AG09309 (cell line): ENCODE measurements at regions not wholly inside any gene's neighbourhood (a gene's known extent, or its start where the extent isn't known, plus 50 kb on each side); places are given as distances from the start of the nearest gene placed in this dataset.
A peak's percentile ranks its signal among the peaks of the same experiment; 100 is the strongest.
"Not testable (repeated sequence)": the region's sequence is repeated elsewhere in the genome, so short reads cannot be mapped to it uniquely, and the experiment has no call there.

Source experiments
- DNase-seq: peaks from one replicate; pipeline ENCODE4 v3.0.0-alpha.2; 2010; ENCODE audit warnings: low read depth
- H3K4me3 ChIP-seq: 2 replicates; pipeline ENCODE4 v1.5.1; 2011; ENCODE audit warnings: mild to moderate bottlenecking, low read depth, low read length, moderate library complexity; ENCODE audit not compliant: control insufficient read depth
- TF ChIP-seq, protein P1 (sequence below): IDR thresholded peaks from 2 replicates; pipeline ENCODE4 v1.5.1; 2011; ENCODE audit warnings: mild to moderate bottlenecking, low read depth, low read length, inconsistent platforms; ENCODE audit not compliant: insufficient read depth, control insufficient read depth; ENCODE audit errors: missing control alignments

DNA sequence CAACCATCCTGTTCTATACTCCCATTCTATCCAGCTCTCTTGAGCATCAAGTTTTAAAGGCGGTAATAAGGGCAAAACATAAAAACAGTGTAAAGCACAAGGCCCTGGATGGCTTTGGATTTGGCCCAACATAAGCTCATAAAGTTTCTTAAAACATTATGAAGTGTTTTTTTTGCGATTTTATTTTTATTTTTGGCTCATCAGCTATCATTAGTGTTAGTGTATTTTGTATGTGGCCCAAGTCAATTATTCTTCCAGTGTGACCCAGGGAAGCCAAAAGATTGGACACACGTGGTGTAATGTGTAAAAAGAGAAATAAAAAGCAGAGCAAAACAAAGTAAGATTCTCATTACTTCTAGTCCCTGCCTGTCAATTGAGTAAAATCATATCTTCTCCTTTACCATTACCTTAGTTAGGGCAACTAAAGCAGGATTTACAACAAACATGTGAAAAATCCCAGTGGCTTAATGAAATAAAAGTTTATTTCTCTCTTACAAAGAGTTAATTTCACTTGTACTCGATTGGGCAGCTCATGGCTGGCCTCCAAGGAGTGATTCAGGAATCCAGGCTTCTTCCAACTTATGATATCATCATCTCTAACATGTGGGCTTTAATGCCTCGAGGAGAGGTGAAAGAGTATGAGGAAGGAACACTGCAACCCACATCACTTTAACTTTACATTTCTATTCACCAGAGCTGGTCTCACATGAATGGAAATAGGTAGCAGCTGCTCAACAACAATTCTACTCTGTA, 725.2 kb upstream of the SLITRK1 start:
- peak; percentile 46 for DNase-seq
- no peak overlapping the region for H3K4me3 ChIP-seq
- TF ChIP-seq, protein P1, sequence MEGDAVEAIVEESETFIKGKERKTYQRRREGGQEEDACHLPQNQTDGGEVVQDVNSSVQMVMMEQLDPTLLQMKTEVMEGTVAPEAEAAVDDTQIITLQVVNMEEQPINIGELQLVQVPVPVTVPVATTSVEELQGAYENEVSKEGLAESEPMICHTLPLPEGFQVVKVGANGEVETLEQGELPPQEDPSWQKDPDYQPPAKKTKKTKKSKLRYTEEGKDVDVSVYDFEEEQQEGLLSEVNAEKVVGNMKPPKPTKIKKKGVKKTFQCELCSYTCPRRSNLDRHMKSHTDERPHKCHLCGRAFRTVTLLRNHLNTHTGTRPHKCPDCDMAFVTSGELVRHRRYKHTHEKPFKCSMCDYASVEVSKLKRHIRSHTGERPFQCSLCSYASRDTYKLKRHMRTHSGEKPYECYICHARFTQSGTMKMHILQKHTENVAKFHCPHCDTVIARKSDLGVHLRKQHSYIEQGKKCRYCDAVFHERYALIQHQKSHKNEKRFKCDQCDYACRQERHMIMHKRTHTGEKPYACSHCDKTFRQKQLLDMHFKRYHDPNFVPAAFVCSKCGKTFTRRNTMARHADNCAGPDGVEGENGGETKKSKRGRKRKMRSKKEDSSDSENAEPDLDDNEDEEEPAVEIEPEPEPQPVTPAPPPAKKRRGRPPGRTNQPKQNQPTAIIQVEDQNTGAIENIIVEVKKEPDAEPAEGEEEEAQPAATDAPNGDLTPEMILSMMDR: no peak

DNA sequence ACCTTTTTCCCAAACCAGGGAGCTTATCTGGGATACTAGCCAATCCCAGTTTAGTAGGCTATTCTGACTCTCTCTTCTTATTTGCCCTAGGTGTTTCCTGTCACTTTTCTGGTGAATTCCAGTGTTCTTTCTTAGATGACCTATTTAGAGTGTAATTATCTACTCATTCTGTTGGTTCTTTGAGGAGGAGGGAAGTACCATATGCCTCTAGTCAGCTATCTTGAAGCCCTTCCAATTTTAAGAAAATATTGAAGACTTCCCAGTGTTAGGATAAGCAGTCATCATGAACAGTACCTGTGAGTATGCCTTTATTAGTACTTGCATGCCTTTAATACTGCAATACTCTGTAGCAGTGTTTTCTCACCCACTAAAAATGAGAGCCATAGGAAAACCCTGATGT, 724.3 kb upstream of the SLITRK1 start:
- no peak for DNase-seq
- TF ChIP-seq, protein P1: no peak
- H3K4me3 ChIP-seq: no peak overlapping the region

DNA sequence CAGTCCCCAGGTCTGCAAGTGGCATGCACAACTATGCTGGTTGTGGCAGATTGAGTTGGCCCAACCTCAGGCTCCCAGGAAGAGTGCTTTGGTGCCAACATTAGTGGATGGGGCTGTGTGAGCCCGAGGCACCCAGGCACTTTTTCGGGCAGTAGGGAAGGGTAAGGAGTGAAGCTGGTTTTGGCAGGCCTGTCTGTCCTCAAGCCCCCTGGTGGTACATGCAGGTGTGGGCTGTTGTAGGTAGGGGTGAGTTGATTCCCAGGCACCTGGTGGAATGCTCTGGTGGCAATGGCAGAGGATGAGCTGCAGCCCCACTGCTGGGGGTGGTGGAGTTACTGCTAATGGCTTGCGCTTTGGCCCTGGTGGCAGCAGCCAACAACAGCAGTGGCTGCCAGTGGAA, 723.7 kb upstream of the SLITRK1 start:
- no peak for DNase-seq
- no peak overlapping the region for H3K4me3 ChIP-seq
- TF ChIP-seq, protein P1: no peak

DNA sequence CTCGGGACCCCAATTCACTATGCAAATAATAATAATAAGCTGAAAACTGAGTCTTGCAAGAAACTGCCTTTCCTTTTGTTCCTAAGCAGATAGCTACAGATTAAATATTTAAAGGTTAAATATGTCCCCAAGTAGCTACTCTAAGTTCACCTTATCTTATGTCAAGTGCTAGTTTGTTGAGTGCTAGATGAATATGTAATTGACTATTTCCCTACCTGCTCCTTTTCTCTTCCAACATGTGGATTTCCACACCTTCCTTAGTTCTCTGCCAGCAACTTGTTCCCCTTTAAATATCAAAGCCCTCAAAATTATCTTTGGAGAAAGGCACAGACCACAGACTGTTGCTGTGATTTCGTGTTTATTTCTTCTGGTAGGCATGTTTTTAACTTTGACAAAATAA, 709.2 kb upstream of the SLITRK1 start:
- H3K4me3 ChIP-seq: no peak overlapping the region
- TF ChIP-seq, protein P1: no peak
- DNase-seq: no peak

DNA sequence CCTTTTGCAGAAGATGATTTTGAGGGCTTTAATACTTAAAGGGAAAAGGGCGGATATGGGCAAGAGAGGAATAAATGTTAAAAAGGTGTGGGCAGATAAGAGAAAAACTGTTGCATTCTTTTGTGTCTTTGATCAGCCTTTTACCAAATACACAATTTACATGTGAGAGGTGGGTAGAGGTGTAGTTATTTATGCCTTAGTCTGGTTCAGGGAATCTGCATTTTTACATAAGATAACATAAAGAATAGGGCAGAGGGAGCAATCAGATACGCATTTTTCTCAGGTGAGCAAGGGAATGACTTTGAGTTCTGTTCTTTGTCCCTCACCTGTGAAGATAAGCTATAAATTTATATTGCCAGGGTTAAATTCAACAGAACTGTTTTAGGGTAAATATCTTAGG, 708.4 kb upstream of the SLITRK1 start:
- TF ChIP-seq, protein P1: no peak
- DNase-seq: no peak
- H3K4me3 ChIP-seq: no peak overlapping the region

DNA sequence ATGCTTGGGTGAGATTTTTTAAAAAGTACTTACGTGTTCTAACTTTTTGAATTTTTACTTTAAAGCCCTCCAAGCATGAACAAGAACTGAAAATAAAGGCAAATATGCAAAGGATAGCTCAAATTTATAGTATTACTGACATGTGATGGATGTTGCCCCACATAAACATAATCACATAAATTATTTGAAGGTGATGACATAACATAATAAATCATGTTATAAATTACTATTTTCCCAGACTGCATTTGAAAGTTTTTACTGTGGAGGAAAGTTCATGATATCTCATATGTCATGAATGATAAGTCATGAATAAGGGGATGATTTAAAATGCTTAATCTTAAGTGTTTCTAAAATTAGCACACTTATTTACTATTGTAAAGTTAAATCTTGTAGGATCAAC, 705.7 kb upstream of the SLITRK1 start:
- H3K4me3 ChIP-seq: no peak overlapping the region
- DNase-seq: no peak
- TF ChIP-seq, protein P1: no peak

DNA sequence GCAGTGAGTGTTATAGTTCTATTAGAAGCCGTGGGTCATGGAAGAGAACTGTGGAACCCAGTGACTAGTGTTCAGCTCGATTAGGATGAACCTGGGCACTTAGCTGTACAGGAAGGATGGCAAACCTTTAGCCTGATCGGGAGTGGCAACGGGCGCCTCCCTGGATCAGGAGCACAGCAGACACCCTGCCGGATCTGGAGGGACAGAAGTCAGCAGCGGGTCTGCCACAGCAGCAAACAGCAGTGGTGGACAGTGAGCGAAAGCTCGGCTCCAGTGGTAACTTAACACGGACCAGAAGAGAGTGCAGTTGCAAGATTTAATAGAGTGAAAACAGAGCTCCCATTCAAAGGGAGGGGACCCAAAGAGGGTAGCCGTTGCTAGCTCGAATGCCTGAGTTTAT, 697.6 kb upstream of the SLITRK1 start:
- not testable (repeated sequence) for DNase-seq, H3K4me3 ChIP-seq
